RWPE2 (cell line): ENCODE measurements at regions not wholly inside any gene's neighbourhood (a gene's known extent, or its start where the extent isn't known, plus 50 kb on each side); places are given as distances from the start of the nearest gene placed in this dataset.

Source experiments
- ATAC-seq: fragments of 200-7000 bp; cut with Tn5 transposase; 3 replicates; pipeline ENCODE4 v1.9.1; 2021; ENCODE audit warnings: low read depth
- DNase-seq: peaks from one replicate; pipeline ENCODE4 v3.0.0-alpha.2; 2020; ENCODE audit warnings: low spot score
- H3K27ac ChIP-seq: fragments of 450-650 bp; 2 replicates; pipeline ENCODE4 v1.5.1; 2017; ENCODE audit warnings: mild to moderate bottlenecking; ENCODE audit not compliant: poor library complexity, severe bottlenecking
- H3K27me3 ChIP-seq: fragments of 250-450 bp; sonication (Bioruptor Pico); 2 replicates; pipeline ENCODE4 v1.5.1; 2021; ENCODE audit warnings: mild to moderate bottlenecking, moderate library complexity; ENCODE audit not compliant: insufficient read depth, poor library complexity, severe bottlenecking
- H3K36me3 ChIP-seq: fragments of 250-450 bp; sonication (Bioruptor Pico); 2 replicates; pipeline ENCODE4 v1.5.1; 2020; ENCODE audit warnings: low read depth, mild to moderate bottlenecking, moderate library complexity
- H3K4me1 ChIP-seq: fragments of 250-450 bp; sonication (Bioruptor Pico); 2 replicates; pipeline ENCODE4 v1.5.1; 2021; ENCODE audit warnings: mild to moderate bottlenecking, moderate library complexity; ENCODE audit not compliant: insufficient read depth, poor library complexity, severe bottlenecking
- H3K4me3 ChIP-seq: fragments of 250-450 bp; sonication (Bioruptor Pico); 2 replicates; pipeline ENCODE4 v1.5.1; 2021; ENCODE audit warnings: mild to moderate bottlenecking, moderate library complexity; ENCODE audit not compliant: severe bottlenecking
- H3K9me3 ChIP-seq: fragments of 250-450 bp; sonication (Bioruptor Pico); 2 replicates; pipeline ENCODE4 v1.5.1; 2021; ENCODE audit warnings: mild to moderate bottlenecking, moderate library complexity; ENCODE audit not compliant: severe bottlenecking
- TF ChIP-seq, protein P1 (sequence below): fragments of 450-650 bp; IDR thresholded peaks from one replicate; pipeline ENCODE4 v1.5.1; 2017; ENCODE audit warnings: mild to moderate bottlenecking, moderate library complexity; ENCODE audit not compliant: poor library complexity, severe bottlenecking

DNA sequence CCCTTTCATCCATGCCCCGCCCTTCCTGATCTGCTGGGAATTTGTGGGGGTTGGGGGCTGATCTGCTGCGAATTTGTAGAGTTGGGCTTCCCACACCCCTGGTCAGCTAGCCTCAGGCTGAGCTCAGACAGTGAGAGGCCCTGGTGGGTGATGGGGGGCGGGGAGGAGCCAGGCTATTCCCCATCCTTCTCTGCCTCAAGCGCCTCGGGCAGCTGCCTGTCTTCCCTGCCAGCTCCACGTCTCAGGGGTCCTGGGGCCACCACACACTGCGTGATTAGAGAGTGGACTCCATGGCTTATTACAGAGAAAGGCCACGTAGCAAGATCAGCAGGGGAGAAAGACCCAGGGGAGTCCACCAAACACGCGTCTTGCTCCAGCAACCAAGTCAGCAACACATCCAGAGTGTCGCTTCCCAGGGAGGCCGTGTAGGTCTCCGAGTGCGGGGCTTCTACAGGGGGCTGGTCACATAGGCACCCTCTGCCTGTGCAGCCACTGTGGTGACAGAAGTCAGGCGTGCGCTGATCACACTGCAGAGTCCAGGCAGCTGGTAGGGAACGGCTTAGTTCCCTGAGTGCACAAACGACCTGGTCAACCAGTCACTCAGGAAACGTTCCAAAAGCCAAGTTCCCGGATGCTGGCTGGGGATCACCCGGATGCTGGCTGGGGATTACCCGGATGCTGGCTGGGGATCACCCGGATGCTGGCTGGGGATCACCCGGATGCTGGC, 254.4 kb upstream of the SFSWAP start:
- H3K27ac ChIP-seq, result no peak overlapping the region
- ATAC-seq (no peak), DNase-seq (no peak)
- TF ChIP-seq, protein P1, sequence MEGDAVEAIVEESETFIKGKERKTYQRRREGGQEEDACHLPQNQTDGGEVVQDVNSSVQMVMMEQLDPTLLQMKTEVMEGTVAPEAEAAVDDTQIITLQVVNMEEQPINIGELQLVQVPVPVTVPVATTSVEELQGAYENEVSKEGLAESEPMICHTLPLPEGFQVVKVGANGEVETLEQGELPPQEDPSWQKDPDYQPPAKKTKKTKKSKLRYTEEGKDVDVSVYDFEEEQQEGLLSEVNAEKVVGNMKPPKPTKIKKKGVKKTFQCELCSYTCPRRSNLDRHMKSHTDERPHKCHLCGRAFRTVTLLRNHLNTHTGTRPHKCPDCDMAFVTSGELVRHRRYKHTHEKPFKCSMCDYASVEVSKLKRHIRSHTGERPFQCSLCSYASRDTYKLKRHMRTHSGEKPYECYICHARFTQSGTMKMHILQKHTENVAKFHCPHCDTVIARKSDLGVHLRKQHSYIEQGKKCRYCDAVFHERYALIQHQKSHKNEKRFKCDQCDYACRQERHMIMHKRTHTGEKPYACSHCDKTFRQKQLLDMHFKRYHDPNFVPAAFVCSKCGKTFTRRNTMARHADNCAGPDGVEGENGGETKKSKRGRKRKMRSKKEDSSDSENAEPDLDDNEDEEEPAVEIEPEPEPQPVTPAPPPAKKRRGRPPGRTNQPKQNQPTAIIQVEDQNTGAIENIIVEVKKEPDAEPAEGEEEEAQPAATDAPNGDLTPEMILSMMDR, result no peak
- peaks cover 27% of the 10 kb centered on the region for H3K27me3 ChIP-seq
- H3K4me1 ChIP-seq, result no peaks in the 10 kb centered on the region
- peaks cover 2% of the 10 kb centered on the region for H3K9me3 ChIP-seq
- H3K36me3 ChIP-seq, result no peaks in the 10 kb centered on the region
- no peak overlapping the region for H3K4me3 ChIP-seq

DNA sequence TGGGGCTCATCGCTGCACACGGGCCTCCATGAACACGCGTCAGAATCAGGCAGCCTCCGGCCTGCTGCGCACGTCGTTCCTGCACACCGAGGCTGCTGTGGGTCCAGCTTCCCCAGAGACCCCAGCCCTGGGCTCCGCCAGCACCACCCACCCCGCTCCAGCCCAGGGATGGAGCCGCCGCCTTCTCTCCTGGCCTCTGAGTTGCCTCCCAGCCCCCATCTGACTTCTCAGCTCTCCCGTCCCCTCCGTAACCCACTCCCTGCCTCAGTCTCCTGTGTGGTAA, 253.9 kb upstream of the SFSWAP start:
- no peaks in the 10 kb centered on the region for H3K9me3 ChIP-seq
- TF ChIP-seq, protein P1, result no peak
- no peak overlapping the region for H3K4me3 ChIP-seq
- H3K4me1 ChIP-seq, result no peaks in the 10 kb centered on the region
- peaks cover 29% of the 10 kb centered on the region for H3K27me3 ChIP-seq
- no peak for DNase-seq
- no peak overlapping the region for H3K27ac ChIP-seq
- no peak for ATAC-seq
- no peaks in the 10 kb centered on the region for H3K36me3 ChIP-seq

DNA sequence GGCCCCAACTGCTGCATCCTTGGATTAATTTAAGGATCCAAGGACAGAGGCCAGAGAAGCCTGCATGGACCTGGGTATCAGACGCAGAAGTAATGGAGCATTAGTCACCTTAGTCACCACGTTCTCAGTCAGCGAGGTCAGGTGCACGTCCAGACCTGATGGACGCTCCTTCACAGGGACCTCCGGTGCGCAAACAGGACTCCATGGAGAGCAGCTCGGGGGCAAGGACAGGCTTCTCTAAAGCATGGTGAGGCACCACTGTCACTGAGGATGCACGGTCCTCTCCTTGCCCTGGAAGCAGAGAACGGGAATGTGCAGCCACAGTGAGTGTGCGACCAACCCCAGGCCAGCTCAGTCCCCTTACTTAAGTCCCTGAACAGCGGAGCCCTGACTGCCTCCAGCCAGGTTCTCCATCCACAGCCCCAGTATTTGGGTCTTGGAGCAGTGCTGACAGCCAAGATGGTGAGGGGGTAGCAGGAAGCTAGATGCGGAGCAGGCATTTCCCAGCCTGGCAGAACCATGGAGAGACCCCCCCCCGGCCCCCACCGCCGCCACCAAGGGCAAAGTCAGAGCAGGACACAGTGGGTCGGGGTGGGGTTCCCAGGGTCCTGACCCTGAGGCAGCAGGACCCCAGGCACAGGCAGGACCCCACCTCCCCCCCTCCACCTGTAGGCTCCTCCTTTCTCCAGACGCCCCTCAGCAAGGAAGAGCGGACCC, 253.4 kb upstream of the SFSWAP start:
- H3K4me3 ChIP-seq, result no peak overlapping the region

DNA sequence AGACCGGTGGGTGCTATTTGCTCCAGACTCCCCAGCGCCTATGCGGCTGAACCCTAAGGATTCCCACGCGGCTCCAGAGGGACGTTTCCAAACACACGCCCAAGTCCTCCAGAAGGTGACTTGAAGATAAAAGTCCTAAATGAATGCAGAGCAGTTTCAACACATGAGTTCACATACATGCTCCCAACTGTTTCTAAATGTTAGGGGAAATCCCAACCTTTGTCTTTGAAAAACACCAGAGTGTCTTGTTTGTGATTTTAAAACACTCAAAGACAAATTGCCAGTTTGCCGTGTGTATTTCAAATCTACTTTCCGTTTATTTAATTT, 252.9 kb upstream of the SFSWAP start:
- Histone ChIP-seq H3K27ac (no peak overlapping the region), H3K27me3 (peaks cover 31% of the 10 kb centered on the region), H3K4me1 (no peaks in the 10 kb centered on the region), H3K9me3 (no peaks in the 10 kb centered on the region), H3K4me3 (no peak overlapping the region), H3K36me3 (no peaks in the 10 kb centered on the region)
- DNase-seq, result no peak
- no peak for ATAC-seq
- TF ChIP-seq, protein P1, result no peak

More for the DNA sequence above, 253.4 kb upstream of the SFSWAP start:
- Histone ChIP-seq H3K4me1 (no peaks in the 10 kb centered on the region), H3K36me3 (no peaks in the 10 kb centered on the region), H3K27me3 (peaks cover 29% of the 10 kb centered on the region), H3K9me3 (no peaks in the 10 kb centered on the region), H3K27ac (no peak overlapping the region)
- ATAC-seq (no peak), DNase-seq (no peak)
- TF ChIP-seq, protein P1, result no peak
